CD14-positive monocyte (primary cell): ENCODE measurements at regions not wholly inside any gene's neighbourhood (a gene's known extent, or its start where the extent isn't known, plus 50 kb on each side); places are given as distances from the start of the nearest gene placed in this dataset.

Experiments used
- DNase-seq, 3 donors: peaks; one replicate each; pipeline ENCODE4 v3.0.0-alpha.2; 2011 to 2022
- H2AFZ ChIP-seq: 2 replicates; pipeline ENCODE4 v1.6.0; 2012; ENCODE audit warnings: mild to moderate bottlenecking, low read depth, low read length, inconsistent platforms; ENCODE audit not compliant: insufficient read depth, poor library complexity, severe bottlenecking
- H3K27ac ChIP-seq, 2 donors: 1 replicate in 1 of 2; 2 replicates in 1 of 2; pipeline ENCODE4 v1.5.1; 2012 to 2013; ENCODE audit warnings: low read length in 2 of 2, control low read depth in 1 of 2, inconsistent platforms in 1 of 2, low read depth in 1 of 2, mild to moderate bottlenecking in 1 of 2
- H3K27me3 ChIP-seq, 2 donors: one replicate each; pipeline versions ENCODE4 v1.6.0 to v1.6.1; 2011 to 2013; ENCODE audit warnings: low read length in 2 of 2; ENCODE audit not compliant: control insufficient read depth in 2 of 2, insufficient read depth in 2 of 2
- H3K36me3 ChIP-seq, 2 donors: replicated peaks in 1 of 2; 1 replicate in 1 of 2; 2 replicates in 1 of 2; pipeline versions ENCODE4 v1.5.1 to v1.6.1; 2012 to 2013; ENCODE audit warnings: low read length in 2 of 2, control low read depth in 1 of 2, inconsistent platforms in 1 of 2, mild to moderate bottlenecking in 1 of 2; ENCODE audit not compliant: insufficient read depth in 2 of 2, control insufficient read depth in 1 of 2
- H3K4me1 ChIP-seq, 2 donors: 1 replicate in 1 of 2; 2 replicates in 1 of 2; pipeline versions ENCODE4 v1.5.1 to v1.6.1; 2012 to 2013; ENCODE audit warnings: low read length in 2 of 2, control low read depth in 1 of 2, inconsistent platforms in 1 of 2, mild to moderate bottlenecking in 1 of 2, moderate library complexity in 1 of 2; ENCODE audit not compliant: insufficient read depth in 2 of 2, control insufficient read depth in 1 of 2
- H3K4me2 ChIP-seq: replicated peaks from 2 replicates; pipeline ENCODE3; 2012; ENCODE audit warnings: low read length, moderate library complexity, mild to moderate bottlenecking; ENCODE audit not compliant: poor library complexity, severe bottlenecking; ENCODE audit errors: extremely low read depth
- H3K4me3 ChIP-seq, 3 experiments: fragments of 200-600 bp in 1 of 3; sonication (generic) in 1 of 3; replicated peaks in 1 of 3; 1 replicate in 2 of 3; 2 replicates in 1 of 3; pipeline ENCODE4 v1.5.1; 2011 to 2013; ENCODE audit warnings: low read length in 3 of 3, mild to moderate bottlenecking in 3 of 3, control low read depth in 2 of 3, low read depth in 2 of 3, inconsistent platforms in 1 of 3, moderate library complexity in 1 of 3
- H3K79me2 ChIP-seq: 2 replicates; pipeline ENCODE4 v1.6.0; 2012; ENCODE audit warnings: mild to moderate bottlenecking, control low read depth, inconsistent platforms, low read length, moderate library complexity; ENCODE audit not compliant: insufficient read depth
- H3K9ac ChIP-seq: 2 replicates; pipeline ENCODE4 v1.6.0; 2017; ENCODE audit warnings: low read length, mild to moderate bottlenecking; ENCODE audit not compliant: insufficient read depth, poor library complexity, severe bottlenecking
- H3K9me3 ChIP-seq, 2 donors: replicated peaks in 1 of 2; 1 replicate in 1 of 2; 2 replicates in 1 of 2; pipeline versions ENCODE4 v1.5.1 to v1.6.1; 2012 to 2013; ENCODE audit warnings: low read length in 2 of 2, control low read depth in 1 of 2; ENCODE audit not compliant: control insufficient read depth in 1 of 2, insufficient read depth in 1 of 2
- H4K20me1 ChIP-seq: 2 replicates; pipeline ENCODE4 v1.6.0; 2012; ENCODE audit warnings: mild to moderate bottlenecking, low read length, control low read depth, moderate library complexity; ENCODE audit not compliant: insufficient read depth
- H3K27ac Mint-ChIP-seq, 7 donors: one replicate each; pipeline ENCODE4 v1.8.0; 2020; ENCODE audit warnings: mild to moderate bottlenecking in 7 of 7, mixed read lengths in 7 of 7, moderate library complexity in 6 of 7, inconsistent platforms in 2 of 7
- H3K27me3 Mint-ChIP-seq, 3 donors: one replicate each; pipeline ENCODE4 v1.8.0; 2021 to 2022; ENCODE audit warnings: low read depth in 3 of 3, mild to moderate bottlenecking in 3 of 3, mixed read lengths in 3 of 3, moderate library complexity in 3 of 3, inconsistent platforms in 1 of 3
- H3K36me3 Mint-ChIP-seq, 2 donors: one replicate each; pipeline ENCODE4 v1.8.0; 2020; ENCODE audit warnings: mixed read lengths in 2 of 2, inconsistent platforms in 1 of 2, mild to moderate bottlenecking in 1 of 2
- H3K4me1 Mint-ChIP-seq: one replicate; pipeline ENCODE4 v1.8.0; 2020; ENCODE audit warnings: mild to moderate bottlenecking, mixed read lengths
- H3K4me3 Mint-ChIP-seq, 2 donors: one replicate each; pipeline ENCODE4 v1.8.0; 2020; ENCODE audit warnings: mild to moderate bottlenecking in 2 of 2, mixed read lengths in 2 of 2, moderate library complexity in 1 of 2
- H3K9me3 Mint-ChIP-seq, 7 donors: one replicate each; pipeline ENCODE4 v1.8.0; 2020 to 2022; ENCODE audit warnings: mixed read lengths in 7 of 7, mild to moderate bottlenecking in 6 of 7, moderate library complexity in 6 of 7, inconsistent platforms in 2 of 7
- CTCF ChIP-seq: fragments of 200-600 bp; IDR thresholded peaks from one replicate; pipeline ENCODE4 v1.8.0; 2022; ENCODE audit warnings: antibody characterized with exemption, mild to moderate bottlenecking
- WGBS: methylation state at CpG from one replicate; pipeline ENCODE4 v1.1.5; 2013; ENCODE audit warnings: missing lambda C conversion rate; ENCODE audit not compliant: insufficient coverage; 5-methylcytosine and 5-hydroxymethylcytosine counted together
- intact Hi-C, 2 donors: fragments of 100-400 bp; cut with micrococcal nuclease; formaldehyde crosslinking; loops; one replicate each; pipeline versions ENCODE4 v1.15.0 to v1.15.1; 2023

DNA sequence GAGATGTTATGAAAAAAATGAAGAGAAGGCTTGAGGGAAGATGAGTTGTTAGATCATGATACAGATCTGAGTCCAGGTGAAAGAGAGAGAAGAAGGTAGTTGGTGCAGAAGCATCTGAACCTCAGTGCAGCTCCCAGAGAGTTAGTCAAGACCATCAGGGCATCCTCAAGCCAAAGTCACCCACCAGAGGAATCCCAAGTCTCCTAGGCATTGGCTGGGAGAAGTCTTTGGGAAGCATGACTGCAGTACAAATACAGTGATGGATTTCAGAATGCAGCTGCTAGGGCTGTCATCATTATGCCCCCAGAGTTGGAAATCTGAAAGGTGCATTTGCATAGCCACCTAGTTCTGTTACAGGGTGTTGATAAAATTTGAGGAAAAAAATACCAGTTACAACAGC lies 59.7 kb upstream of the GALNT18 start:
- TF ChIP-seq CTCF: no peak
- intact Hi-C loops: no loop called here
- peaks cover 1 to 9% (median 4%) of the 10 kb centered on the region in 7 donors for H3K9me3 Mint-ChIP-seq

DNA sequence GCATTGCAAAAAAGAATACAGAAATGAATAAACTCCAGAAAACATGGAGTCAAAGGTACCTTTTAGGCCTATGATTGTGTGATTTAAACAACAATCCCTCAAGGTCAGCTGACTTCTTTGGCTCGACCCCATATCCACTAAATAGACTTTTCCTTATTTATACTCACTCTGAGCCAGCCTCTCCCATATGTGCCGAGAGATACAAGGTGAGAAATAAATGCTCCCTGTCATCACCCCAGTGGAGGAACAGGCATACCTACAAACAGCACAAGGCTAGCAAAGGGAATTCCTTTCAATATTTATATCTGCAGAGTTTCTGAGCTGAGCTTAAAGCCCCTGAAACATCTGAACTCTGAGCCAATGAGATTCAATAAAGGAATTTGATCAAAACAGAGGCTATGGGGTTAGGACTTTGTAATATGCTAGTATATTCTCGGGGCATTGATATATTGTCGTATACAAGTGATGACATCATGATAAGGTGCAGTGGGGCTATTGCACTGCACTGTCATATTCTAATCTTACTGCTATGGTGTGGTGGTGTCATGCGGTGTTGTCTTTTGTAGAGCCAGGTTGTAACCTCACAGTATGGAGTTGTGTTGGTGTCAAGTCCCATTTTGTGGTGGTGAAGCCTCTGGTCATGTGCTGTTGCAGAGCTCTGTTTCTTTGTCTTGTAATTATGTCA lies 56.0 kb upstream of the GALNT18 start:
- Histone ChIP-seq H2AFZ (no peak overlapping the region), H3K79me2 (no peaks in the 10 kb centered on the region), H3K9me3 (no peaks in the 10 kb centered on the region), H3K4me1 (no peaks in the 10 kb centered on the region), H3K4me2 (no peak overlapping the region), H3K27me3 (no peaks in the 10 kb centered on the region), H3K36me3 (no peaks in the 10 kb centered on the region), H4K20me1 (no peaks in the 10 kb centered on the region), H3K4me3 (no peak overlapping the region), H3K27ac (no peak overlapping the region), H3K9ac (no peak overlapping the region)
- no peak for TF ChIP-seq CTCF
- 88% methylated on average over 4 of the region's 5 CpGs for WGBS
- peaks cover 0 to 3% (median 0%) of the 10 kb centered on the region in 7 donors for H3K9me3 Mint-ChIP-seq
- H3K4me3 Mint-ChIP-seq: no peak overlapping the region
- no peak for DNase-seq
- H3K4me1 Mint-ChIP-seq: no peaks in the 10 kb centered on the region
- peaks cover 2 to 7% (median 3%) of the 10 kb centered on the region in 3 donors for H3K27me3 Mint-ChIP-seq
- intact Hi-C loops: no loop called here
- H3K36me3 Mint-ChIP-seq: no peaks in the 10 kb centered on the region
- H3K27ac Mint-ChIP-seq: no peak overlapping the region

More for the DNA sequence above, 59.7 kb upstream of the GALNT18 start:
- Histone ChIP-seq H3K9me3 (peaks cover 0 to 6% of the 10 kb centered on the region in 2 donors), H3K27me3 (no peaks in the 10 kb centered on the region), H3K4me1 (no peaks in the 10 kb centered on the region), H3K27ac (no peak overlapping the region), H3K79me2 (no peaks in the 10 kb centered on the region), H3K36me3 (no peaks in the 10 kb centered on the region), H3K4me3 (no peak overlapping the region), H4K20me1 (no peaks in the 10 kb centered on the region), H3K4me2 (no peak overlapping the region), H3K9ac (no peak overlapping the region), H2AFZ (no peak overlapping the region)
- no peak for DNase-seq
- no peak overlapping the region for H3K27ac Mint-ChIP-seq
- no peak overlapping the region for H3K4me3 Mint-ChIP-seq
- H3K4me1 Mint-ChIP-seq: no peaks in the 10 kb centered on the region
- H3K36me3 Mint-ChIP-seq: no peaks in the 10 kb centered on the region
- peaks cover 0 to 7% (median 3%) of the 10 kb centered on the region in 3 donors for H3K27me3 Mint-ChIP-seq
